ENCODE measurements at regions not wholly inside any gene's neighbourhood (a gene's known extent, or its start where the extent isn't known, plus 50 kb on each side); places are given as distances from the start of the nearest gene placed in this dataset.
"Not testable (repeated sequence)": the region's sequence is repeated elsewhere in the genome, so short reads cannot be mapped to it uniquely, and the experiment has no call there.

DNA sequence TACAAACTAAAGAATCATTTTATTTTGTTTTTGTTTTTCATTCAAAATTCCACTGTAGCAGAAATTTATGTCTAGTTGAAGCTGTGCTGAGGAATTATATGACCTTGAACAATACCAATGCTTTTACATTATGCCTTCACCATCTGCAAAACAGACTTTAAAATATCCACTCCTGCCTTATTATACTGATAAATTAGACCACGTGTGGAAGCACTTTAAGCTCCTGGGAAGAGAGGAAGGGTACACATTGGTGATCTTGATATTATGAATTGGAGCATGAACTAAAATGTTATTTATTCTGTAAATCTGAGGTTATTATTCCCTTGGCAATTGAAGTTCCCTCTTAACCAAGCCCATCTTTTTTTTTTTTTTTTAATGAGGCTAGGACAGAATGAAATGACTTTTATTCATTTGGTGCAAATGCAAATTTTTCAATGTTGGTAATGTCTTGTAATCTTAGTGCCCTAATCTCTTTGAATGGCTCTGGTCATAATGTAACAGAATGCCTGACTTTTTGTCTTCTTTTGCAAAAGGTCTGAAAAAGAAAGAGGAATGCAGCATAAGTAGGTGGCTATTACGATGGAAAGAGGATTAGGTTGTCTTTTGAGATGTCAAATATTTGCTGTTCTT, 139.9 kb upstream of the COBL start:
- no peak for DNase-seq

GRCh38 chr7:51455948-51456347, 139.3 kb upstream of the COBL start:
- DNase-seq, result no peak

DNA sequence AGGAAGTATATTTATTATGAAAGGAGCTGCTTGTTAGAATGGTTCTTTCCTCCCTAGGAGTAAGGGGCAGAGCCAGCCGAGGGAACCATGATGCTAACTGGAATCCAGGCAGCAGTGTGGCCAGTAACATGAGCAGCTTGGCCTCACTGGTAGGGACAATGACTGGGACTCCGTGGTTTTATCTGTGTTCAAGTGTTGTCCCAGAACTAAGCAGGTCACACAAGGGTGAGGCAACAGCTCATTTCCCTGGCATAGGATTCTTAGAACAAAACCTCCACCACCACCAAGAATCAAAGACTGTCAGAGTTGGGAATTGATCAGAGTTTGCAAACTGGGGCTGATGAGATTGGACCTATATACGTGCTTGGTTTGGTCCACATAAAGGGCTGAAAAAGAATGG, 138.9 kb upstream of the COBL start:
- no peak for DNase-seq

- no peak for DNase-seq
Observed at GRCh38 chr7:51455086-51455485, 138.5 kb upstream of the COBL start.

DNA sequence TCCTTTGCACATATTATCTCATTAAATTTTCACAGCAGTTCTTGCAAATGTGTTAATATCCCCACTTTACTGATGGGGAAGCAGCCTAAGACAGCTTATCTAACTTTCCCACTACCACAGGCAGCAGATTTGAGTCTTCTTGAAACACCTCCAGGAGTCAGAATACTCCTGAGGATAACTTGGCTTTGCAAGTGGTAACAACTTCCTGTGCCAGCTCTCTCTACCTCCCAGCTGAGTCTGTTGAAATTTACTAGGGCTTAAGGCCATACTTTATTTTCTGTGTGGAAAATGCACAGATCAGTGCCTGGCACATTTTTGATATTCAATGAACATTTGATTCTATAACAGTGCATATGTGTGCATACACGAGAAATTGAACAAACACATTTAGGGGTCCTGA, 136.1 kb upstream of the COBL start:
- DNase-seq, result no peak

DNA sequence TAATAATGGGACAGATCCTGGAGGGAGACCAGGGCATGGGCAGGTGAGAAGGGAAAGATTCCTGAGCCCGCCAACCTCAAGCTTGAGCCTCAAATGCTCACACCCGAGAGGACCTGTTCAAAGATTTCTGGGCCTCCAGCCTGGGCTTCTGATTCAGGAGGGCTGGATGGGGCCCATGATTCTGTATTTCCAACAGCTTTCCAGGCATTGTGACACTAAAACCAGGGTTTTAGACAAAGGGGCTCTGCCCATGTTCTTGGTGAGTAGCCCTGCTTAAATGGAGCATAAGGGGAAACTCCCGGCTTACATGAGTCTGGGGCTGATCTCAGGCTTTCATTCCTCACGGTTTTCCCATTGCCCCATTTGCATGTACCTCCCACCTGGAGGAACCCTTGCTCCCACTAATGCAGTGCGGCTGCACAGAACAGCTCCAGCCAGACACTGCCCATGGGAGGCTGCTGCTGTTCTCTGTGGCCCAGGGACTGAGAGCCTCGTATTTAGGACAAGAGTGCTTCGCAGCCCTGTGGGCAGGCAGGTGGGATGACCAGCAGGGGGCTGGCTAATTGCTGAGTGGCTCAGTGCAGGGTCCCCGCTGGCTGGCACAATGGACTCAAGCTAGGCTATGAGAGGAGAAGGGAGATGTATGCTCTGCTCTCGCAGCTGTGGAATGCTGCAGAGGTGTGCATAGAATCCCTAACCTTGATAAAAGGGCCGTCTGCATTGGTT, 135.3 kb upstream of the COBL start:
- DNase-seq, result no peak

DNA sequence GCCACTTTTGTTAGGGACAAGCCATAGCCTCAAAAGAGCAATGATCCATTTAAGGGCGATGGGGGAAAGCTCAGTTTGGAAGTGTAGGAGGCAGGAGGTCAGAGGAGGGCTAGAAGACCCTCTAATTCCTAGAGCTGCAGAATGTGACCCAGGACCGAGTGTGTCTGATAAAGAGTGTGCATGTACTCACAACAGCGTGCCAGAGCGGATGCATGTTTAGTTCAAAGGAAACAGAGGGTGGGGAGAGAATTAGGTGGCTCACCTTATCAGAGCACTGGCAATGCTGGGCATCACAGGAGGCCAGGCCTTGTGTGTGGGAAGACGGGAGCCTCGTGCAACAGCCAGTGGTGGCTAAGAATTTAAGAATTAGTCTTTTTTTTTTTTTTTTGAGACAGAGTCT, 133.9 kb upstream of the COBL start:
- DNase-seq, result no peak

- DNase-seq, result no peak
Observed at GRCh38 chr7:51446785-51447184, 130.2 kb upstream of the COBL start.

DNA sequence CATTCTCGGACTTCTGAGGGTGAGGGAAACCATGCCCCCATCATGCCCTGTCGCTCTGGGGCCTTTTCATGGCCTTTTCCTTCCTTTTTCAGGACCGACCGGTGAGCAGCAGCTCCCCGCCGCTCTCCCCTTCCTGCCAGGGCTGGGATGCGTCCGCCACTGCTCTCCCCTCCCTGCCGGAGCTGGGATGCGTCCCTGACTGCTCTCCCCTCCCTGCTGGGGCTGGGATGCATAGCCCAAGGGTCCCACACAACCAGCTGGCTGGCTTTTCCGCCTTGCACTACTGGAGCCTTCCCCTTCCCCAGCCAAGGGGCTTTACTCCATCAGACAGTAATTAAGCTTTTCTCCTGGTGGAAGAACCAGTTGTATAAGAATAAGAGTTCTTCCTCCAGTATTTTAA, 129.7 kb upstream of the COBL start:
- DNase-seq, result no peak

DNA sequence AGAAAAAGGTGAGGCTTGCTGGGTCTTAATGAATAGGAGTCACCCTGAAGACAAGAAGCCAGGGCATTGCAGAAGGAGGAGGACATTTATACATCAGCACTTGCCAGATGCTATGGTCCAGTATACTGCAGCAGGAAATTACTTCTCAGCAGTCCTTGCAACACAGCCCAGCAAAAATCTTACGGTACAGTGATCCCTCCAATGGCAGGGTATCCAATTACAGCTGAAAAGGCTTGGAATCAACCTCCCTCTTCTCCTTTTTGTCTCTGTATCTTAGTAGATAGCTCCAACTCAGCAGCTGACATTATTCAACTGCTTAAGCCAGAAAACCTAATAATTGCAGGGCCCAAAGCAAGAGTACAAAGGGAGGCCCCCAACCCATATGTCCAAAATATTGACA, 128.3 kb upstream of the COBL start:
- no peak for DNase-seq

DNA sequence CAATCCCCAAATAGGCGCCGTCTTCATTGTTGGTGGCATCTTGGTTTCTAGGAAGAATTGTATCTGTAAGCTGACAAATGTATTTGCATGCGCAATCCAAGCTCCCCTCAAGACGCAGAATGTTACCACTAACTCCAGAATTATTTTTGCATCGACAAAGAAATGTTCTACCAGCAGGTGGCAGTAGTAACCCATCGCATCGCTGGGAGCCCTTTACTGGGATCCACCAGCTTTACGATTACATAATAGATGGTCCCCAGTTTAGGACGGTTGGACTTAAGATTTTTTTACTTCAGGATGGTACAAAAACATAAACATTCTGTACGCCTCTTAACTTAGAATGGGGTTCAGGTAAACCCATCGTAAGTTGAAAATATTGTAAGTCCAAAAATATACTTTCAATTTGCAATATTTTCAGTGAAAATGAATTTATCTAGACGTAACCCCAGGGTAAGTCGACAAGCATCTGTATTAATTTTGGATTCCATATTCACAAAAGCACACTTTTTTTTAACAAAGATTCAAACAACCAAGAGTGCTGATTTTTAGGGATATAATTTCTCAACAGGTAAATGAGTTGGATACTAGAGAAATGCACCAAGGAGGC, 114.0 kb upstream of the COBL start:
- peak in 38 of 56 donors; percentile 3 to 77 (median 26) for DNase-seq

- peak in 1 of 56 donors; percentile 16 for DNase-seq
Observed at GRCh38 chr7:51428217-51428887, 111.7 kb upstream of the COBL start.

DNA sequence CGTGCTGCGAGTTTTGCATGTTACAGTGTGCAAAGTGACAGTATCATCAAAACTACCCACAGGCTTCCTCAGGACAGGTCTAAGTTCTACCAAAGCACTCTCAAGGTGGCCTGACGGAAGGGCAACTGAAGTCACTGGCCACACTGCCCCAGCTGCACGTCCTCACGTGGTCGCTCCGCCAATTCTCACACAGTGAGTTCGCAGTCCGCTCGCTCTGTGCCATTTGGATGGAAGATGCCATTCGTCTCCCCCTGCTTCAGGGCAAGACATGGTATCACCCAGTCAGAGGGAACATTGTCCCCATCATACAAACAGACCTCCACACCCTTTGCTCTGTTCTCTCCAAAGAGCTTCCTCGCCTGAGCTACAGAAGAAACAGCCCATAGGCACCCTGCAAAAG, 109.6 kb upstream of the COBL start:
- DNase-seq, result no peak

- not testable (repeated sequence) for DNase-seq
Observed at GRCh38 chr7:51409934-51410333, 93.3 kb upstream of the COBL start.

DNA sequence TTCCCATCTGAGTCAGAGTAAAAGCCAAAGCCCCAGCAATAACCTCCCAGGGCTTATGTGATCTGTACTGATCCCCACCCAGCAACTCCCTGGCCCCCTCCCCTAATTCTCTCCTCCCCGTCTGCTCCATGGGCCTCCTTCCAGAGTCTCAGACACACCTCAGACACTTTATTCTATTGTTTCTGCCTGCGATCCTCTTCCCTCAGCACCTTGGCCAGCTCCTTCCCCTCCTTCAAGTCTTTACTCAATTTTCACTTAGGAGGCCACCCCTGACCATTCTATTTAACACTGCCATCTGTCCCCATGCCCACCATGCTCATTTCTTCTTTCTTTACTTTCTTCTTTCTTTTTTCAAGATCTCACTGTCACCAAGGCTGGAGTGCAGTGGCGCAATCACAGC, 81.0 kb upstream of the COBL start:
- DNase-seq, result not testable (repeated sequence)

GRCh38 chr7:51393003-51393402, 76.4 kb upstream of the COBL start:
- DNase-seq, result not testable (repeated sequence)

DNA sequence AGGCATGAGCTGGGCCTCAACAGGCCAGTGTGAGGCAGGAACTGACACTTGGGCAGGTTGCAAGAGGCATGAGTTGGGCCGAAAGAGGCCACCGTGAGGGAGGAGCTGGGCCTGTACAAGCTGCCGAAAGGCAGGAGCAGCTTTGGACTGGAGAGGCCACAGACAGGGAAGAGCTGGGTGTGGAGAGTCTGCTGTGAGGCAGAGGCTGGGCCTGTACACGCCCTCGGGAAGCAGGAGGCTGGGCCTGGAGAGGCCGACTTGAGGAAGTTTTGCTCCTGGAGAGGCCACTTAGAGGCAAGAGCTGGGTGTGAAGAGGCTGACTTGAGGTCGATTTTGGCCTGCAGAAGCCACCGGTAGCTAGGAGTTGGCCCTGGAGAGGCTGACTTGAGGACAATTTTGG, 73.3 kb upstream of the COBL start:
- not testable (repeated sequence) for DNase-seq

DNA sequence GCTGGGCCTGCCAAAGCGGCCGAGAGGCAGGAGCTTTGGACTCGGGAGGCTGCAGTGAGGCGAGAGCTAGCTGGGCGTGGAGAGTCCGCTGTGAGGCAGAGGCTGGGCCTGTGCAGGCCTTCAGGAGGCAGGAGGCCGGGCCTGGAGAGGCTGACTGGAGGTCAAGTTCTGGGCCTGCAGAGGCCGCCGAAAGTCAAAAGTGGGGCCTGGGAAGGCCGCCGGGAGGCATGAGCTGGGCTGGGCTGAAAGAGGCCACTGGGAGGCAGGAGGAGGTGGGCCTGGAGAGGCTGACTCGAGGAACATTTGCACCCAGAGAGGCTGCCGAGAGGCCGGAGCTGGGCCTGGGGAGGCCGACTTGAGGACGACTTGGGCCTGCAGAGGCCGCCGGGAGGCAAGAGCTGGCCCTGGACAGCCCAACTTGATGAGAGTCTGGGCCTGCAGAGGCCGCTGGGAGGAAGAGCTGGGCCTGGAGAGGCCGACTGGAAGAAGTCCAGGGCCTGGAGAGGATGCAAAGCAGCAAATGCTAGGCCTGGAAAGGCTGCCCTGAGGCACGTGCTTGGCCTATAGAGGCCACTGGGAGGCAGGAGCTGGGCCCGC, 72.7 kb upstream of the COBL start:
- DNase-seq, result not testable (repeated sequence)

DNA sequence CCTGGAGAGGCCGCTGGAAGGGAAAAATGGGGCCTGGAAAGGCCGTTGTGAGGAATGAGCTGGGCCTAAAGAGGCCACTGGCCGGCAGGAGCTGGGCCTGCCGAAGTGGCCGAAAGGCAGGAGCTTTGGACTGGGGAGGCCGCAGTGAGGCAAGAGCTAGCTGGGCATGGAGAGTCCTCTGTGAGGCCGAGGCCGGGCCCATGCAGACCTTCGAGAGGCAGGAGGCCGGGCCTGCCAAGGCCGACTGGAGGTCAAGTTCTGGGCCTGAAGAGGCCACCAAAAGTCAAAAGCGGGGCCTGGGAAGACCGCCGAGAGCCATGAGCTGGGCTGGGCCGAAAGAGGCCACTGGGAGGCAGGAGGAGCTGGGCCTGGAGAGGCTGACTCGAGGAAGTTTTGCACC, 71.6 kb upstream of the COBL start:
- DNase-seq, result not testable (repeated sequence)

GRCh38 chr7:51386806-51387568, 70.4 kb upstream of the COBL start:
- DNase-seq, result not testable (repeated sequence)

GRCh38 chr7:51386184-51386583, 69.6 kb upstream of the COBL start:
- DNase-seq, result not testable (repeated sequence)
